Uterus (tissue), 2 donors: ENCODE measurements at regions not wholly inside any gene's neighbourhood (a gene's known extent, or its start where the extent isn't known, plus 50 kb on each side); places are given as distances from the start of the nearest gene placed in this dataset.

ENCODE experiments used
- POLR2A ChIP-seq, 2 donors: fragments of 450-650 bp; IDR thresholded peaks; one replicate each; pipeline ENCODE4 v1.6.1; 2016; ENCODE audit warnings: antibody characterized with exemption in 2 of 2, mild to moderate bottlenecking in 1 of 2, moderate library complexity in 1 of 2
- TF ChIP-seq, protein P1 (sequence below), 4 experiments: fragments of 200-600 bp in 2 of 4; fragments of 450-650 bp in 2 of 4; sonication (generic) in 2 of 4; IDR thresholded peaks; one replicate each; pipeline ENCODE4 v1.5.1; 2016 to 2019; ENCODE audit warnings: antibody characterized with exemption in 4 of 4, mild to moderate bottlenecking in 2 of 4, moderate library complexity in 1 of 4

DNA sequence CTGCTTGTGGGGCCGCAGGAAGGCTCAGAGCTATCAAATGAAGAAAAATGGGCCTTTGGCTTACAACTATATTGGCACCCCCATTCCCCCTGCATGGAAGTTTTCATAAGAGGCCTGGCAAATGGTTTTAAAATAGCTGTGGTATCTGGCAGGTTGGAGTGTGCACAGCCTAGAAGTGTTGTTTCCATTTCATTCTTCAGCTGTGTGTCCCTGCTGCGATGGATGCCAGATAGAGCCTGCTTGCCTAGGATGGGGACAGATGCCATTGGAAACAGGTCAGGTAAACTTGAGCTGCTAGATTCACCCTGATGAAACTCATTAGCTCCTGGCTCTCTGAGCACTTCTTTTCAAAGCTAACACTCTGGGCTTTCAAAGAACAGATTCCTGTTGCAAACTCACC is 183.3 kb downstream of the IRX1 start:
- TF ChIP-seq POLR2A (IDR thresholded peaks at IDR 0.05) = no peak
- TF ChIP-seq, protein P1, sequence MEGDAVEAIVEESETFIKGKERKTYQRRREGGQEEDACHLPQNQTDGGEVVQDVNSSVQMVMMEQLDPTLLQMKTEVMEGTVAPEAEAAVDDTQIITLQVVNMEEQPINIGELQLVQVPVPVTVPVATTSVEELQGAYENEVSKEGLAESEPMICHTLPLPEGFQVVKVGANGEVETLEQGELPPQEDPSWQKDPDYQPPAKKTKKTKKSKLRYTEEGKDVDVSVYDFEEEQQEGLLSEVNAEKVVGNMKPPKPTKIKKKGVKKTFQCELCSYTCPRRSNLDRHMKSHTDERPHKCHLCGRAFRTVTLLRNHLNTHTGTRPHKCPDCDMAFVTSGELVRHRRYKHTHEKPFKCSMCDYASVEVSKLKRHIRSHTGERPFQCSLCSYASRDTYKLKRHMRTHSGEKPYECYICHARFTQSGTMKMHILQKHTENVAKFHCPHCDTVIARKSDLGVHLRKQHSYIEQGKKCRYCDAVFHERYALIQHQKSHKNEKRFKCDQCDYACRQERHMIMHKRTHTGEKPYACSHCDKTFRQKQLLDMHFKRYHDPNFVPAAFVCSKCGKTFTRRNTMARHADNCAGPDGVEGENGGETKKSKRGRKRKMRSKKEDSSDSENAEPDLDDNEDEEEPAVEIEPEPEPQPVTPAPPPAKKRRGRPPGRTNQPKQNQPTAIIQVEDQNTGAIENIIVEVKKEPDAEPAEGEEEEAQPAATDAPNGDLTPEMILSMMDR (IDR thresholded peaks at IDR 0.05) = no peak
